PC-9 (cell line): ENCODE measurements at regions not wholly inside any gene's neighbourhood (a gene's known extent, or its start where the extent isn't known, plus 50 kb on each side); places are given as distances from the start of the nearest gene placed in this dataset.

Experiments used
- BruUV-seq: library from RNA; stranded (reverse); fragments of 400-500 nt; replicated peaks from 2 replicates; lab custom pipeline; 2021; lab: Mats Ljungman, UMichigan
- CTCF ChIA-PET: fragments of 300-600 bp; sonication (Branson Sonifier 250); formaldehyde crosslinking; loops from one replicate; lab custom pipeline; 2022; ENCODE audit warnings: antibody characterized with exemption; lab: Charles Lee
- POLR2A ChIA-PET: fragments of 300-600 bp; sonication (Branson Sonifier 250); formaldehyde crosslinking; loops from one replicate; lab custom pipeline; 2022; ENCODE audit warnings: antibody characterized with exemption; ENCODE audit not compliant: unreplicated experiment; lab: Charles Lee
- DNase-seq, 2 experiments: peaks; one replicate each; pipeline versions ENCODE4 v3.0.0 to v3.0.0-alpha.2; 2015 to 2022; ENCODE audit warnings: mixed read lengths in 1 of 2
- H2AFZ ChIP-seq: fragments of 200-600 bp; sonication (generic); 2 replicates; pipeline ENCODE4 v1.8.1; 2017; ENCODE audit warnings: antibody characterized with exemption
- H3F3A ChIP-seq: fragments of 200-600 bp; sonication (generic); 2 replicates; pipeline ENCODE4 v1.8.1; 2017; ENCODE audit warnings: antibody characterized with exemption, mild to moderate bottlenecking, low read depth; ENCODE audit not compliant: insufficient read depth
- H3K27ac ChIP-seq: fragments of 200-600 bp; sonication (generic); 2 replicates; pipeline ENCODE4 v1.6.1; 2016; ENCODE audit warnings: mixed run types
- H3K27me3 ChIP-seq: fragments of 200-600 bp; sonication (generic); 2 replicates; pipeline ENCODE4 v1.6.1; 2016; ENCODE audit warnings: low read depth, mixed run types; ENCODE audit not compliant: insufficient read depth
- H3K36me3 ChIP-seq: fragments of 200-600 bp; sonication (generic); 2 replicates; pipeline ENCODE4 v1.6.1; 2016; ENCODE audit warnings: low read depth, mixed run types
- H3K4me1 ChIP-seq: fragments of 200-600 bp; sonication (generic); replicated peaks from 2 replicates; pipeline ENCODE4 v1.6.1; 2016; ENCODE audit warnings: mixed run types; ENCODE audit not compliant: insufficient read depth
- H3K4me2 ChIP-seq: fragments of 200-600 bp; sonication (generic); 2 replicates; pipeline ENCODE4 v1.6.1; 2017; ENCODE audit warnings: mixed run types
- H3K4me3 ChIP-seq: fragments of 200-600 bp; sonication (generic); 2 replicates; pipeline ENCODE4 v1.6.1; 2016; ENCODE audit warnings: mixed run types
- H3K79me2 ChIP-seq: fragments of 200-600 bp; sonication (generic); 2 replicates; pipeline ENCODE4 v1.6.1; 2017; ENCODE audit warnings: low read depth, mixed run types
- H3K9me2 ChIP-seq: fragments of 200-600 bp; sonication (generic); 2 replicates; pipeline ENCODE4 v1.8.1; 2017; ENCODE audit warnings: mild to moderate bottlenecking; ENCODE audit not compliant: insufficient read depth
- H3K9me3 ChIP-seq: fragments of 200-600 bp; sonication (generic); 2 replicates; pipeline ENCODE4 v1.8.1; 2016; ENCODE audit warnings: low read depth; ENCODE audit not compliant: insufficient read depth
- H4K20me1 ChIP-seq: fragments of 200-600 bp; sonication (generic); 2 replicates; pipeline ENCODE4 v1.8.1; 2017; ENCODE audit not compliant: insufficient read depth
- CTCF ChIP-seq: fragments of 200-600 bp; sonication (generic); conservative IDR thresholded peaks from 2 replicates; pipeline ENCODE4 v1.6.1; 2017; ENCODE audit warnings: mixed run types, antibody characterized with exemption, mild to moderate bottlenecking, moderate library complexity
- EZH2 ChIP-seq: fragments of 200-600 bp; sonication (generic); IDR thresholded peaks from 2 replicates; pipeline ENCODE4 v1.8.0; 2017; ENCODE audit warnings: antibody characterized with exemption, low read depth
- intact Hi-C: fragments of 100-400 bp; cut with micrococcal nuclease; formaldehyde crosslinking; loops from one replicate; pipeline ENCODE4 v1.10.0; 2022; ENCODE audit not compliant: unreplicated experiment

- no TSS peak for BruUV-seq
- POLR2A ChIA-PET: no interaction called here
- Histone ChIP-seq H3K79me2 (no peaks in the 10 kb centered on the region), H3K4me2 (no peak overlapping the region), H3K9me2 (no peaks in the 10 kb centered on the region), H3K27me3 (no peaks in the 10 kb centered on the region), H2AFZ (no peak overlapping the region), H3K4me3 (no peak overlapping the region), H3K9me3 (peaks cover 4% of the 10 kb centered on the region; the same call in 1 of the 2 replicates), H3F3A (no peaks in the 10 kb centered on the region), H4K20me1 (no peaks in the 10 kb centered on the region), H3K4me1 (peaks cover 15% of the 10 kb centered on the region; the same call in 1 of the 2 replicates), H3K27ac (no peak overlapping the region), H3K36me3 (no peaks in the 10 kb centered on the region)
- DNase-seq: no peak
- no peak for TF ChIP-seq EZH2
- no peak for TF ChIP-seq CTCF
- intact Hi-C loops: no loop called here
- CTCF ChIA-PET: no interaction called here
Measured at GRCh38 chr11:92276773-92277172, 52.2 kb downstream of the FAT3 start.

- peak; percentile 16 to 69 for DNase-seq
- no peak overlapping the region for H3K27ac ChIP-seq
- ChIA-PET POLR2A (no interaction called here), CTCF (no interaction called here)
- no TSS peak for BruUV-seq
- no peak overlapping the region for H3K4me2 ChIP-seq
- peaks cover 4% of the 10 kb centered on the region; the same call in 1 of the 2 replicates for H3K9me3 ChIP-seq
- intact Hi-C loops: no loop called here
- H3K9me2 ChIP-seq: no peaks in the 10 kb centered on the region
- no peak overlapping the region for H2AFZ ChIP-seq
- no peaks in the 10 kb centered on the region for H3F3A ChIP-seq
- peaks cover 15% of the 10 kb centered on the region; the same call in 1 of the 2 replicates for H3K4me1 ChIP-seq
- TF ChIP-seq CTCF: no peak
- TF ChIP-seq EZH2: no peak
- no peaks in the 10 kb centered on the region for H4K20me1 ChIP-seq
- H3K79me2 ChIP-seq: no peaks in the 10 kb centered on the region
- no peak overlapping the region for H3K4me3 ChIP-seq
- no peaks in the 10 kb centered on the region for H3K27me3 ChIP-seq
- H3K36me3 ChIP-seq: no peaks in the 10 kb centered on the region
Measured at GRCh38 chr11:92277871-92278270, 53.3 kb downstream of the FAT3 start.

GRCh38 chr11:92278791-92279433, 54.3 kb downstream of the FAT3 start:
- TF ChIP-seq EZH2 (no peak), CTCF (no peak)
- Histone ChIP-seq H3K4me1 (peaks cover 15% of the 10 kb centered on the region; the same call in 1 of the 2 replicates), H4K20me1 (no peaks in the 10 kb centered on the region), H3K79me2 (no peaks in the 10 kb centered on the region), H3K4me2 (no peak overlapping the region), H2AFZ (no peak overlapping the region), H3K4me3 (no peak overlapping the region), H3K27ac (no peak overlapping the region), H3K9me2 (no peaks in the 10 kb centered on the region), H3K27me3 (no peaks in the 10 kb centered on the region), H3K36me3 (no peaks in the 10 kb centered on the region), H3F3A (no peaks in the 10 kb centered on the region), H3K9me3 (peaks cover 4% of the 10 kb centered on the region; the same call in 1 of the 2 replicates)
- intact Hi-C loops: no loop called here
- BruUV-seq: no TSS peak
- POLR2A ChIA-PET: no interaction called here
- CTCF ChIA-PET: no interaction called here
- DNase-seq: no peak
